HG02885 (cell line): ENCODE measurements at regions not wholly inside any gene's neighbourhood (a gene's known extent, or its start where the extent isn't known, plus 50 kb on each side); places are given as distances from the start of the nearest gene placed in this dataset.
"Not testable (repeated sequence)": the region's sequence is repeated elsewhere in the genome, so short reads cannot be mapped to it uniquely, and the experiment has no call there.

Source experiments
- ATAC-seq: cut with Tn5 transposase; IDR thresholded peaks from one replicate; pipeline ENCODE4 v1.9.1; 2021; ENCODE audit warnings: mild to moderate bottlenecking; ENCODE audit not compliant: unreplicated experiment, poor library complexity

DNA sequence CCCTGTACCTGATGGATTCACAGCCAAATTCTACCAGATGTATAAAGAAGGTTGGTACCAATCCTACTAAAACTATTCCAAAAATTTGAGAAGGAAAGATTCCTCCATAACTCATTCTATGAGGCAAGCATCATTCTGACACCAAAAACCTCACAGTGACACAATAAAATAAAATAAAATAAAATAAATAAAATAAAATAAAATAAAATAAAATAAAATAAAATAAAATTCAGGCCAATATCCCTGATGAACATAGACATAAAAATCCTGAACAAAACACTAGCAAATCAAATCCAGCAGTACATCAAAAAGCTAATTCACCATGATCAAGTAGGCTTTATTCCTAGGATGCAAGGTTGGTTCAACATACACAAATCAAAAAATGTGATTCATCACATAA, 108.1 kb downstream of the PROX1 start:
- ATAC-seq: not testable (repeated sequence)

DNA sequence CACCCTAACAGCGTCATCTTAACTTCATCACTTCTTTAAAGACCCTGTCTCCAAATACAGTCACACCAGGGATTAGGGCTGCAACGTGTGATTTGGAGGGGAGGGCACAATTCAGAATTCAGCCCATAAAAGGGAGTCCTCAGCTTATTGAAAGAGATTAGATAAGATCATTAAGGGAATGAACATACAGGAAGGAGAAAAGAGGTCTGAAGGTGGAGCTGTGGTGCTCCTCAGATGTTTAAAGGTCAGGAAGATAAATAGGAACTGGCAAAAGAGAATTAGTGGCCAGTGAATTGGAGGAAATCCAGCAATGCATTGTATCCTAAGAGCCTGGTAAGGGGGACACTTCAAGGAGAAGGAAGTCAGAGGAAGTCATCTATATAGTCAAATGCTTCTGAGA, 113.5 kb downstream of the PROX1 start:
- ATAC-seq: no peak

DNA sequence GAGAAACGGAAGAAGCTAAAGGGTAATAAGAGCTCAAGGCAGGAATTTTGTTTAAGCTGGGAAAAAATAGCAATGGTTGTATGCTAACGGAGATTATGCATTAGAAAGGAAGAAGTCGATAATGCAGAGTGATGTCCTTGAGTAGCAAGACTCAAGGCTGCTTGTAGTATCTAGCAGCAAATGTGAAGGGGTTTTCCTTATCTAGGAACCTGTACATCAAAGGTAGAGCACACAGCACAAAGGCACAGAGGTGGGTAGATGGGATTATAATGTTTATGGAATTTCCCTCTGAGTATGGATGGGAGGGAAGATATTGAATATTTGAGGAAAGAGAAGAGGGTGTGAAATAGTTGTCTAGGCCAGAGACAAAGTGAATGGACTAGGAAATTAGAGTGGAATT, 114.1 kb downstream of the PROX1 start:
- no peak for ATAC-seq

DNA sequence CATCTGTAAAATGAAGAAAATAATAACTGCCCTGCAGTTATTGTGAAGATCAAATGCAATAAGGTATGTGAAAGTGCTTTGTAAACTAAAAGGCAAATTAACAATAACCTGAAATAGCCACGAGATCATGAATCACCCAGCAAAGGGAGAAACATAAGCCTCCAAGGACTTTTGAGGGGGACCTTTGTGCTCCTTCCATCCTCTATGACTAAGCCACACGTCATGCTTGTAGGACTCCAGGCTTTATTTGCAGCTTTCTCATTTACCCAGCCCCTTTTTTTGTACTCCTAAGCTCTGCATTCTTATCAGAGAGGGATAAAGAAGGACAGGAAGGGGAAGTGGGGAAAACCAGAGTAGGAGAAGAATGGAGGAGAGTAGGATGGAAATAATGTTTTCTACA, 115.1 kb downstream of the PROX1 start:
- ATAC-seq: no peak

DNA sequence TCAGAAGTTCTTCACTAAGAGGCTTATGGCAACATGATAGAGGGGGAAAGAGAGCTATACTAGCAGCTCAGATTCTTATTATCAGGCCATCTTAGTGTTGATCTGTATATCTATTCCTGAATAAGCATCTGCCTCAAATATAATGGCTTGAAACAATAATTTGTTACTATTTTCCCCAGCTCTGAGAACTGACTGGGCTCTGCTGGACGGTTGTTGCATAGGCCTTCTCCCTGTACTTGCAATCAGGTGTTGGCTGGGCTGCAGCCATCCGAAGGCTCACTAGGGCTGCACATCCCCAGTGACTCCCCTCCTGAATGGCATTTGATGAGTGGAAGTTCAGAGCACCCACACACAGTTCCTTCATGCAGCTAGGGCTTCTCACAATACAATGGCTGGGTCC, 116.0 kb downstream of the PROX1 start:
- no peak for ATAC-seq

DNA sequence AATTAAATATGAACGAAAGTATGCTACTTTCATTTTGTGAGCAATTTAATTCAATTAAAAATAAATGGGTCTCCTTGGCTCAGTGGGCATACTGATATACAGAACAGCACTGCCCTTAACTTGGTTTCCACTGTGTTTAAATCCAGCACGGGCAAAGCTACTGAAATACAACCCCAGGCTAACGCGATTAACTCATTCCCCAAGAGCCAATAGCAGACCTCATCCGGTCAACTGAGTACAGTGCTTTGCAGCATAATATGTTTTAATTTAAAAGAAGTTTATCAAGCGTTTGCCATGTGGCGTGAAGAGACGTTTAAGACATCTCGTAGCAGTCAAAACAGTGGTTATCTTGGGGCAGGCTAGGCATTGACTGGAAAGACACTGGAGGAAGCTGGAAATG, 118.6 kb downstream of the PROX1 start:
- ATAC-seq: no peak

DNA sequence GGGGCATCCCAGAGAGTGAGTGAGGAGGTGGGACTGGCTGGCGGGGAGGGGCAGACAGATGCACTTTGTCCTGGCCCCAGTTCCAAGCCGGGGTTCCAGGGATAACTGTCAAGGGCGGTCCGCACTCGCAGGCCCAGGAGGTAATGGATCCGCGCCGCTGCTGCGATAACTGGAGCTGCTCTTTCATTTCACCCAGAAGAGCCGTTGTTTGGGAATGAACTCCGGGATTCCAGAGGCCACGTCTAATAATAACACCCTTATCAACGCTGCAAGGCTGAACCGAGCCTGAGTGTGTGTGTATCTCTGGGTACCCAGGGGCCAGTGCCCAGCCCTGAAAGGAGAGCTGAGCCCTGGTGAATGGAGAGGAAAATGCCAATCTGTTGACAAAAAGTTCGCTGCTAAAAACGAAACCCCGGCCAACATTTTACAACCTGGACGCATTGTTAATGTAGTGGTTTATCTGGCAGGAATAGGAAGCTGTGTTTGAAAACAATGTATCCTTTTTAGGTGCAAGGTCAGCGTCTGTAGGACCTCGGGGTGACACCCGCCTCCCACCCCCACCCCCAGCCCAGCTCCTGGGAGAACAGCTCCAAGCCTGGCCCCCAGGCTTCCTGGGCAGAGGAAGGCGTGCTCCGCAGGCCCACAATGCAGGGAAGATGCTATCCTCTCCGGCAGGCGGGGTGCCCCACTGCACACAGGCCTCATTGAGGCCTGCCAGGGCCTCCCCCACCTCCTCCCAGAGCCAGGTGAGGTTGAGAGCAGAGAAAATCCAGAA, 119.7 kb downstream of the PROX1 start:
- ATAC-seq: no peak

DNA sequence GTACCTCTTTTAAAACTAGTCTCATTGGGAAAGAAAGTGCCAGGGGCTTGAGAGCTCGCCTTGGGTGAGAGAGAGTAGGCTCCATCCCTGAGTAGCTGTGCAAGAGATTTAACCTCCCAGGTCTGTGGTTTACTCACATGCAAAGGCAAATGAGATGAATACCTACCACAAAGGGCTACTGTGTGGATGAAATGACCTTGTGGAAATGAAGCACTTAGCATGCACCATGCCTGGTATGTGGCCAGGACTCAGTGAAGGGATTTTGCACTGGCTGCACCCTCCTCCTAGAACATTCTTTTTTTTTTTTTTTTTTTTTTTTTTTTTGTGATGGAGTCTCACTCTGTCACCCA, 120.3 kb downstream of the PROX1 start:
- ATAC-seq: no peak

DNA sequence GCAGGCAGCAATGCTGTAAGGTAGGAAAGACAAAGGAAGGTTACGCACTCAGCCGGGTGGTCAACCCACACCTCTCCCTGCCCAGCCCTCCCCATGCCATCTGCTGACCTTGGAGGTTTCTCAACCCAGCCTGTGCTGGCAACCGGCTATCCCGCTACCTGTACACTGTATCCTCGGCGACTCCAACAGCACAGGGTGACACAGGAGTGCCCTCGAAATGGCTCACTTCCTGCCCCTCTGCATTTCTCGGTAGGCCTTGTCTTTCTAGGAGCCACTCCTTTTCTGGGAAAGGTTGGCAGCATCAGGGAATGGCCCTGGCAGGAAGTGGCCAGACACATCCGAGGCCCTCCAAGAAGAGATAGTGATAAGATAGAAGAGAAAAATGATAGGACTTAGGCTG, 124.0 kb downstream of the PROX1 start:
- ATAC-seq: no peak

DNA sequence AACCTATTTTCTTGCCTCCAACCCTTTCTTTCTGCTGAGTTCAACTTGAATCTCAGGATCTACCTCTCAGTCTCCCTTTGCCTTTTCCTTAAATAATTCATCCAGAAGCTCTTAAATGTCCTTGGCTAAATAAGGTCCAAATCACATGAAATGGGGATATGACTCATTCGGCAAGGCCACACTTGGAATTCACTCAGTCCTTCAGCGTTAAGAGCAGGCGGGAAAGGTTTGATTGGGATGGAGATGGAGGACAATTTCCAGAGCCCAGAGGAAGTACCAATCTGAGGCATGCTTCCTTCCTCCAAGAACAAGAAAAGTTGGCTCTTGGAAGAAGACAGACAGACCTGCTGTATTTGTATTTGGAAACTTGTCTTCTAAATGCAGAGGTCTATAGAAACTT, 128.5 kb downstream of the PROX1 start:
- no peak for ATAC-seq

DNA sequence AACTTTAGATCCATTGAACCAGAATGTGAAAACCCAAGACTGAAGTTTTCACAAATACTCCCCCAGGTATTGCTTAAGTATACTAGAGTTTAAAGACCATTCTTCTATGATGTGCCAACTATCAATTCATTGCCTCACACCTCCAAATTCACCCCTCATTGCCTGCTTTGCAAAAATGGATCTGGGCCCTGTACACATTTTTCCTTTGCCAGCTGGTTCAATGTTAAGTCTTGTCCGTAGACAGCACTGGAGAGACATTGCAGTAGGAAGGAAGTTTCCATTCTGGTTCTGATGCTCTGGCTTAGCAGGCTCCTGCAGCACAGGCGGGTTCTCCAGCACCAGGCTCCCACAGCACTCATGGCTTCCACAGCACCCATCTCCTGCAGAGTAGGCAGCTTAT, 130.0 kb downstream of the PROX1 start:
- ATAC-seq: no peak

DNA sequence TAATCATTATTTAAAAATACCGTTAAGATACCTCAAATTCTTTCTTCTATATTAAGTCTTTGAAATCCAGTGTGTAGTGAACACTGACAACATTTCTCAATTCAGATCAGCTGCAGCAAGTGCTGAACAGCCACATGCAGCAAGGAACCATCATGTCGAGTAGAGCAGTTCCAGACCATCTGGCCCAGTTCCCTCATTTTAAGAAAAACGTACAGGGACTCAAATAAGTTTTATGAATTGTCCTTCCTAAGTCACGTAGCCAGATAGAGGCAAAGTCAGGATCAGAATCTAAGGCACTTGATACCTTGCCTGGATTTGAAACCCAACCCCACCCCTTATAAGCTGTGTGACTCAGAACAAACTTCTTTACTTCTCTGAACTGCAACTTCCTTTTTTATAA, 132.4 kb downstream of the PROX1 start:
- ATAC-seq: no peak

DNA sequence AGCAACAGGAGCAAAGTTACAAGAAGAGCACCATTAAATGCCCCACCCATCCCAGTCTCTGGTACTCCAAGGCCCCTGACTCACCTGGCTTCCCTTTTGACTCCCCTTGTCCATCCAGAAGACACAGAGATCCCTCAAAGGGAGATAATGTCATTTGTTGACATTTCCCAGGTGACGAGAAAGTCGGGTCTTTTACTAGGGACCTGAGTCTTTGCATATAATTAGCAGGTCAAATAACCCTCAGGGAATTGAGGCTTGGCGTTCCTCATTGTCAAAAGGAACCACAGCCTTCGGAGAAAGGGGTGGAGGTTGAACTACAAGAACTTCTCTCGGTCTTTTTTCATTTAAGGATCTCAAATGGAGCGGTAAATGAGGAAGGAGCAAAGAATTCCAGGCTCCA, 133.2 kb downstream of the PROX1 start:
- no peak for ATAC-seq

DNA sequence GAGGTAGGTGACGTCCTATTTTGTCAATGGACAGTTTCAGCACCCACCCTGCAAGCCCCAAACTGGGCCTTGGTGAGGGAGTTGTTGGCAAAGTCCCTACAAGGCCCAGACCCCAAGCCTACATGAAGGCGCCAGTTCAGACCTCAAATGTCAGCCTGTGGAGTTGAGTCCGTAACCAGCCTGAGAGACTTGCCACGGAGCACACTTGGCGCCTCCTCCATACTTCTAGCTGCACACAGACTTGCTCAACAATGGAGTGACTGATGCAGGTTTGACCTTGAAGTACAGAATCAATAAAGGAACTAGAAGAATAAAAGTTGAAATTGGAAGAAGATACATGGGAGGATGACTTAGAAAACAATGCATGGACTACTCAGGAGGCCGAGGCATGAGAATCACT, 134.3 kb downstream of the PROX1 start:
- ATAC-seq: no peak

DNA sequence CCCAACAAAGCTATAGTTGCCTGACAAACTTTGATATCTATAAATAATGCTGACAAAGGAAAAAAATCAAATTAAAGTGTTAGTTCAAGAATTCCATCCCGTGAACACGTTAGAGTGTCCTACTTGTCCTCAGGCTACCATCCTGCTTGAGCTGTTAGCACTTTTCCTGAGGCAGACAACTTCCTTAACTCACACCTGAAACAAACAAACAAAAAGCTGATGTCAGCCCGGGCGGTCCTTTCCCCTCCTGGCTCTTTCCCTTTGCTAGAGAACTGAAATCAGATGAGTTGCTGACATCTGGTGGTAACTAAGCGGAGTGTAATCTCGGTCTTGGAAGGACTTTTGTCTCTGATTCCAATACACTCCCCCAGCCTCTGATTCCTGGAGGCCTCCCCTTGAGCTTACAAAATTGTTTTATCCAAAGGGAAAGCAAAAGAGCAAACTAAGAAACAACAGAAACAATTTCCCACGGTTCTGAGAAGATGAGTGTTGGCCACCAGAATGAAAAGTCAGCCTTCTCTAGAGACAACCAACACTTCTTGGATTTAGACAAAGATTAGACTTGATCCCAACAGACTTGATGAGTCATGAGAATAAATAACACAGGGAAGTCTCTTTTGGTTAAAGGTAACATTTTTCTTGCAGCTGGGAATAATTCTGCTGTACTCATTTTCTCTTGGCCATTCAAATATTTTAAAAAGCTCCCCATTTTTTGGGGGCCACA, 135.4 kb downstream of the PROX1 start:
- peak; percentile 74 for ATAC-seq

DNA sequence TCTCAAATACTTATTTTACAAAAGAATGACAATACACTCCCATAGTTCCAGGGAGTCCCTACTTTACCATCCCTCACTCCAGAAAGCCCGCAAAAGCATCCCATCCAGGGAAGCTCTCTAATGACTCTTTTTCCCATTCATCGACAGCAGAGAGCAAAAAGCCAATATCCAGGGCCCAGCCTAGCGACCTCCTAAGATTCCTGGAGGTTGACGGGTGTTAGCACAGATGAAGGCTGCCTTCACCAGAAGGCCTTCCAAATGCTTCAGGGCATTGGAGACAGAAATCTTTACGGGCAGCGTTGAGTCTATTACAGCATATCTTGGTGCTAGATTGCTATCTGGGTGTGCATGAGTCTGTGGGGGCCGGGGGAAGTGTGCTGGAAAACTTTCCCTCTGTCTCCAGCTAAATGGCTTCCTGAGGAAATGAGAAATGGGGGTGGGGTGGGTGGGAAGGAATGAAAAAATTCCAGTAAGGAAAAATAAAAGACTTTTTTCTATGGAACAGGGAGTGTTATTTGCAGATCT, 136.6 kb downstream of the PROX1 start:
- ATAC-seq: no peak

DNA sequence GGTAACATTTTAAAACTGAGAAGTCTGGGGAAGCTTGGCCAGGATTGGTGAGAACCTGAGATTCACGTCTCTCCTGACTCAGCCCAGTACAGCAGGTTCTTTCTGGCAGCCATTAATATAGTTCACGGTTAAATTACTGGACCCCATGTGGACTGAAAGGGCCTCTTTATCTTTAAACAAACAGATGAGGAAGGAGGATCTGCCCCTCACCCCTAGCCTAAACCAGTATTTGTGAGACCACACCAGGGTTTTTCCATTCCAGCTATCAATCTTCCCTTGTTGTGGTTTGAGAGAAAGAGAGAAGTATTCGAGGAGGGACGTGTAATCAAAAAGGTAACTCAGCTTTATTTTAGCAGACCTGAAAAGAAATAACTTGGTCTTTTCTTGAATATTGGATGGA, 137.1 kb downstream of the PROX1 start:
- ATAC-seq: no peak

DNA sequence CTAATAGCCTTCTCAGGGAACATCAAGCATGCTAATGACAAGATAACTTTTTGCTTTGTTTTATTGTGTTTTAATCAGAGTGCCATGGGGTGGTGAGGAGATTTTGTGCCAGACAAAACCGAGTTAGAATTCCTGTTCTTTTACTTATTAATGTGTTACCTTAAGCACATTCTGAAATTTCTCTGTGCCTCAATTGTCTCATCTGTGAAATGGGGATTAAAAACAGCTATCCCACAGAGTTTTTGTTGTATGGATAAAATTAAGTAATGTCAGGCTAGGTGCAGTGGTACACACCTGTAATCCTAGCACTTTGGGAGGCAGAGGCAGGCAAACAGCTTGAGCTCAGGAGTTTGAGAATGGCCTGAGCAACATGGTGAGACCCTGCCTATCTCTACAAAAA, 138.0 kb downstream of the PROX1 start:
- ATAC-seq: no peak

DNA sequence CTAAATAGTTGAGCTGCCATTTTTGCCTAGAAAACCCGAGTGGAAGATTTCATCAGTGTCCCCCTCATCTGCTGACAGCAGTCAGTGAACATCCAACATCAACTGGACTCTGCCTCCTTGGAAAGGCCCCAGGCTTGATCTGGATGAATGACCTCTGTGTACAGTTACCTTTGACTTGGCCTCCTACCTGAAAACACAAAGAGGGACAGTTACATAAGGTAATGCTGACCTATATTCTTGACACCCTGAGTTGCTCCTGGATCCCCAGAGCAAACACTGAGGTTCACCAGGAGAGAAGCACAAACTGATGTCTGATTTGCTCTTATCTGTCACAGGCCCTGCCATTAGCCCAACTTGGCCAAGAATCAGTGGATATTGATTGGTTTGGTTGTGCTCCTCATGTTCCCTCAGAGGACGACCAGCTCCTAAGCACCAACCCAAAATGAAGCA, 138.9 kb downstream of the PROX1 start:
- no peak for ATAC-seq

DNA sequence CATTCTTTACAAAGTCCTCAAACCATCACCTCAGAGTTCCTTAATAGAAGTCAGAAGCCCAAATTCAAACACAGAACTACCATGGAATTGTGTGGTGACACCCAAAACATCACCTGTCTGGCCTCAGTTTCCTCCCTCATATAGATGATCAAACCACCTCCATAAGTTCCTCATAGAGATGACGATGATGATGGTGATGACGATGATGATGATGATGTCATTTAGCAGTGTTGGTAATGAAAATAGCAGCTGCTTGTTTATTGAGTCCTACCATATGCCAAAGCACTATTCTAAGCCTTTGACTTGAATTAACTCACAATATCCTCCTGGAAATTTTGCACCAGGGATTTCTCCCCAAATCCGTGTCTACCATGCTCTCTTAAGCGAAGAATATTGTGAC, 139.9 kb downstream of the PROX1 start:
- ATAC-seq: no peak

DNA sequence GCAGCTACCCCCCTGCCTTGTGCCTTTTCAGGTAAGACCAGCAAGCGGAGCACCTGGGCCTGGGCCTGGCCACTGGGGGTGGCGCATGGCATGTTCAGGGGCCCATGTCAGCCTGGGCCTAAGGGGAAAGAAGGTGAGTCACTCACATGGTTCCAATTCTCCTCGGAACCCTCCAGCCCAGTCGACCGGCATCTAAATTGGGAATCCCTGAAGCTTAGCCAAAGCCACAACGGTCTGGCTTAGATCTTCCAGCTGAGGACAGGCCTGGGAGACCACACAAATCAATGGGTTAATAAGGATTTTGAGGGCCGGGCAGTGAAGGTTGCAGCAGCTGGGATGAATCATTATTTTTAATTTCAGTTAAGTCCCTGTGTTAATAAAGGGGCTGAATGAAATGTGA, 145.1 kb upstream of the SMYD2 start:
- no peak for ATAC-seq
